ENCODE measurements at regions not wholly inside any gene's neighbourhood (a gene's known extent, or its start where the extent isn't known, plus 50 kb on each side); places are given as distances from the start of the nearest gene placed in this dataset.
"Not testable (repeated sequence)": the region's sequence is repeated elsewhere in the genome, so short reads cannot be mapped to it uniquely, and the experiment has no call there.

DNA sequence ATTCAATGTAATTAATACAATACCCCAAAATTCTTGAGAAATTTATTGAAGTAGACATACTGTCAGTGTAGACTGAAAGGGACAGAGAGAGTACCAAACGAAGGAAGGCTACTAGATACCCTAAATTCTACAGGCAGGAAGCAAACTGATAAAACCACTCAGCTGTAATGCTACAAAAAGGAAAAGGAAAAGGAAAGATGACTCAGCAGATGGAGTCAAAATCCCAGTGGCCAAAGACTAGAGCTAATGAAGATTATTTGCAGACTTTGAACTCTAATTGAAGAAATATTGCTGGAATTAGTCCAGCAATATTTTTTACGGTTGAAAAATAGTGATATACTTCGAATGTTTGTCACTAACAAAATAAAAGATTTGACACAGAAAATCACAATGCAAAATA is 671.9 kb downstream of the BRINP3 start:
- no peak overlapping the region for H3K27ac ChIP-seq (ENCODE audit: low read depth in 1 of 2, low read length in 2 of 2)
- no peak overlapping the region for H3K4me3 ChIP-seq (ENCODE audit: low read length)
- Mint-ChIP-seq H3K4me3 (no peak overlapping the region), H3K27ac (no peak overlapping the region), H3K9me3 (peaks cover 2% of the 10 kb centered on the region), H3K4me1 (ENCODE audit: low read depth) (no peaks in the 10 kb centered on the region), H3K36me3 (ENCODE audit: low read depth) (no peaks in the 10 kb centered on the region), H3K27me3 (no peaks in the 10 kb centered on the region)
- intact Hi-C loops (cut with DNase I, micrococcal nuclease): no loop called here
- POLR2A ChIA-PET: no interaction called here
- CTCF ChIA-PET: no interaction called here
- H3K9me3 ChIP-seq (ENCODE audit: control insufficient read depth in 1 of 2, insufficient read depth in 1 of 2, low read length in 2 of 2): peaks cover 0 to 8% of the 10 kb centered on the region in 2 experiments
- TF ChIP-seq, protein P1, sequence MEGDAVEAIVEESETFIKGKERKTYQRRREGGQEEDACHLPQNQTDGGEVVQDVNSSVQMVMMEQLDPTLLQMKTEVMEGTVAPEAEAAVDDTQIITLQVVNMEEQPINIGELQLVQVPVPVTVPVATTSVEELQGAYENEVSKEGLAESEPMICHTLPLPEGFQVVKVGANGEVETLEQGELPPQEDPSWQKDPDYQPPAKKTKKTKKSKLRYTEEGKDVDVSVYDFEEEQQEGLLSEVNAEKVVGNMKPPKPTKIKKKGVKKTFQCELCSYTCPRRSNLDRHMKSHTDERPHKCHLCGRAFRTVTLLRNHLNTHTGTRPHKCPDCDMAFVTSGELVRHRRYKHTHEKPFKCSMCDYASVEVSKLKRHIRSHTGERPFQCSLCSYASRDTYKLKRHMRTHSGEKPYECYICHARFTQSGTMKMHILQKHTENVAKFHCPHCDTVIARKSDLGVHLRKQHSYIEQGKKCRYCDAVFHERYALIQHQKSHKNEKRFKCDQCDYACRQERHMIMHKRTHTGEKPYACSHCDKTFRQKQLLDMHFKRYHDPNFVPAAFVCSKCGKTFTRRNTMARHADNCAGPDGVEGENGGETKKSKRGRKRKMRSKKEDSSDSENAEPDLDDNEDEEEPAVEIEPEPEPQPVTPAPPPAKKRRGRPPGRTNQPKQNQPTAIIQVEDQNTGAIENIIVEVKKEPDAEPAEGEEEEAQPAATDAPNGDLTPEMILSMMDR (IDR thresholded peaks at IDR 0.05): no peak
- H3K36me3 ChIP-seq (ENCODE audit: insufficient read depth, low read length): no peaks in the 10 kb centered on the region
- H3K27me3 ChIP-seq (ENCODE audit: control insufficient read depth in 1 of 2, insufficient read depth in 2 of 2, low read length in 2 of 2): no peaks in the 10 kb centered on the region
- DNase-seq: no peak
- H3K4me1 ChIP-seq (ENCODE audit: insufficient read depth, low read length): no peaks in the 10 kb centered on the region
- no peak for ATAC-seq (ENCODE audit: poor library complexity)

DNA sequence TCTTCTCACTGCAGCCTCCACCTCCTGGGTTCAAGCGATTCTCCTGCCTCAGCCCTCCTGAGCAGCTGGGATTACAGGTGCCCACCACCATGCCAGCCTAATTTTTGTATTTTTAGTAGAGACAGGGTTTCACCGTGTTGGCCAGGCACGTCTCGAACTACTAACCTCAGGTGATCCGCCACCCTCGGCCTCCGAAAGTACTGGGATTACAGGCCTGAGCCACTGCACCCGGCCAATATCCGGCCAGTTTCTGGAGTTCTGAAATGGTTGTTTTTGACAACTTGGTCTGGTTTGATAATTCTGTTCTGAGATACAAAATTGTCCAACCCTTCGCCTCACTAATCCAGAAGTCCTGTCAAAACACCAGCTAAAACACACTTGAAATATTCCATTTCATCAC is 667.0 kb downstream of the BRINP3 start:
- POLR2A ChIA-PET; H3K27ac ChIP-seq (ENCODE audit: low read depth in 1 of 2, low read length in 2 of 2); H3K27me3 ChIP-seq (ENCODE audit: control insufficient read depth in 1 of 2, insufficient read depth in 2 of 2, low read length in 2 of 2); H3K4me3 ChIP-seq (ENCODE audit: low read length); H3K27ac Mint-ChIP-seq; ATAC-seq (ENCODE audit: poor library complexity); H3K36me3 ChIP-seq (ENCODE audit: insufficient read depth, low read length); DNase-seq; H3K9me3 Mint-ChIP-seq; H3K4me3 Mint-ChIP-seq; H3K27me3 Mint-ChIP-seq; CTCF ChIA-PET; H3K9me3 ChIP-seq (ENCODE audit: control insufficient read depth in 1 of 2, insufficient read depth in 1 of 2, low read length in 2 of 2); H3K4me1 ChIP-seq (ENCODE audit: insufficient read depth, low read length); H3K4me1 Mint-ChIP-seq (ENCODE audit: low read depth); H3K36me3 Mint-ChIP-seq (ENCODE audit: low read depth): not testable (repeated sequence)
- intact Hi-C loops (cut with DNase I, micrococcal nuclease): loop anchor here in 1 of 2 experiments (10.0 kb wide), 1 partner anchor 66 kb away; no protein-coding TSS in a partner anchor

DNA sequence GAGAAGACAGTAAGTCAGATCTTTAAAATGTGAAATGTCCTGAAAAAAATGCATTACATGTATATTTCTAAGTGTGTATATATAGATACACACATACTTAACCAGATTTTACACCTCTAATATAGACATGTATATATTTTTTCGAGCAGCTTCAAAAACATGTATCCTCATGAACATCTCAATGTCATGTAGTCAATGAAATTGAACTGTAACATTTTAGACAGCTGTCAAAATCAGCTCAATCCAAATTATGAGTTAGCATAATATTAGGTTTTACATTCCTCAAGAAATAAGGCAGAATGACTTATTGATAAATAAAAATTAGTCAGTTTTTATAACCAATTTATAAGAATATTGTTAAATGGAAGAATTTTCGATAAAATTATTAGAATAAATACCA is 665.7 kb downstream of the BRINP3 start:
- H3K27me3 ChIP-seq (ENCODE audit: control insufficient read depth in 1 of 2, insufficient read depth in 2 of 2, low read length in 2 of 2): no peaks in the 10 kb centered on the region
- no peak for DNase-seq
- no peak overlapping the region for H3K27ac ChIP-seq (ENCODE audit: low read depth in 1 of 2, low read length in 2 of 2)
- ChIA-PET CTCF (no interaction called here), POLR2A (interaction anchor here (0.5 kb wide), 1 partner anchor 13 kb away, joined by 3 read pairs; no protein-coding TSS in a partner anchor)
- no peak for ATAC-seq (ENCODE audit: poor library complexity)
- no peaks in the 10 kb centered on the region for H3K4me1 ChIP-seq (ENCODE audit: insufficient read depth, low read length)
- H3K27me3 Mint-ChIP-seq: no peaks in the 10 kb centered on the region
- TF ChIP-seq, protein P1 (IDR thresholded peaks at IDR 0.05): no peak
- H3K36me3 Mint-ChIP-seq (ENCODE audit: low read depth): no peaks in the 10 kb centered on the region
- H3K36me3 ChIP-seq (ENCODE audit: insufficient read depth, low read length): no peaks in the 10 kb centered on the region
- no peaks in the 10 kb centered on the region for H3K9me3 ChIP-seq (ENCODE audit: control insufficient read depth in 1 of 2, insufficient read depth in 1 of 2, low read length in 2 of 2)
- H3K4me3 ChIP-seq (ENCODE audit: low read length): no peak overlapping the region
- H3K27ac Mint-ChIP-seq: no peak overlapping the region
- intact Hi-C loops (cut with DNase I, micrococcal nuclease): loop anchor here in 1 of 2 experiments (10.0 kb wide), 1 partner anchor 67 kb away; no protein-coding TSS in a partner anchor
- H3K9me3 Mint-ChIP-seq: peaks cover 1% of the 10 kb centered on the region
- H3K4me1 Mint-ChIP-seq (ENCODE audit: low read depth): no peaks in the 10 kb centered on the region
- H3K4me3 Mint-ChIP-seq: no peak overlapping the region

DNA sequence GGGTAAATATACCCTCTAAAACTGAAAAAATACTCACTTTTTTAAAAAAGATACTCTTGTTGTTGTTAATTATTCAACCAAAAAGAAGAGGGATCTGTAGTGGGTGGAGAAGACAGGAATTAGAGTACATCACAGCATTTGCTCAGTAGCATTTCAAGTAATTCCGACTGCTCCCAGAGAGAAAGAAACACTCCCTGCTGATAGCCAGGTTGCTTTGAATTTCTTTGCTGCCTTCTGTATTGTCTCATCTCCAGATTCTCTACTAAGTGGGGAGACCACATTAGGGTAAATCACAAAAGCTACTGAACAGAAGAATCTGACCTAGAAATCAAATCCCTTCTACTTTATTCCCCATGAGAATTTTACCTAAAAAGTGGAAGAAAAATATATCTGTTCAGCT is 661.1 kb downstream of the BRINP3 start:
- no peak for ATAC-seq (ENCODE audit: poor library complexity)
- CTCF ChIA-PET: no interaction called here
- Histone ChIP-seq H3K9me3 (ENCODE audit: control insufficient read depth in 1 of 2, insufficient read depth in 1 of 2, low read length in 2 of 2) (no peaks in the 10 kb centered on the region), H3K27me3 (ENCODE audit: control insufficient read depth in 1 of 2, insufficient read depth in 2 of 2, low read length in 2 of 2) (no peaks in the 10 kb centered on the region), H3K4me3 (ENCODE audit: low read length) (no peak overlapping the region), H3K4me1 (ENCODE audit: insufficient read depth, low read length) (no peaks in the 10 kb centered on the region), H3K27ac (ENCODE audit: low read depth in 1 of 2, low read length in 2 of 2) (no peak overlapping the region), H3K36me3 (ENCODE audit: insufficient read depth, low read length) (no peaks in the 10 kb centered on the region)
- intact Hi-C loops (cut with DNase I, micrococcal nuclease): loop anchor here in 1 of 2 experiments (10.0 kb wide), 1 partner anchor 72 kb away; no protein-coding TSS in a partner anchor
- DNase-seq: no peak
- Mint-ChIP-seq H3K4me3 (no peak overlapping the region), H3K27me3 (no peaks in the 10 kb centered on the region), H3K9me3 (peaks cover 8% of the 10 kb centered on the region), H3K27ac (no peak overlapping the region), H3K36me3 (ENCODE audit: low read depth) (no peaks in the 10 kb centered on the region), H3K4me1 (ENCODE audit: low read depth) (no peaks in the 10 kb centered on the region)
- TF ChIP-seq, protein P1 (IDR thresholded peaks at IDR 0.05): no peak
- POLR2A ChIA-PET: no interaction called here
